RWPE1 (cell line): ENCODE measurements at regions not wholly inside any gene's neighbourhood (a gene's known extent, or its start where the extent isn't known, plus 50 kb on each side); places are given as distances from the start of the nearest gene placed in this dataset.

ENCODE experiments used
- CTCF ChIA-PET: fragments of 350-600 bp; sonication (Branson Sonifier 250); formaldehyde crosslinking; extraction: SDS; loops from one replicate; lab custom pipeline; 2021; lab: Yijun Ruan, JAX
- POLR2A ChIA-PET: fragments of 400-600 bp; formaldehyde crosslinking; extraction: SDS; loops from one replicate; lab custom pipeline; 2020; ENCODE audit warnings: antibody characterized with exemption; ENCODE audit not compliant: low non-redundant PET; lab: Yijun Ruan, JAX
- DNase-seq: peaks from one replicate; pipeline ENCODE4 v3.0.0; 2012; ENCODE audit warnings: low spot score
- H3K27ac ChIP-seq: fragments of 450-650 bp; 2 replicates; pipeline ENCODE4 v1.5.1; 2017
- TF ChIP-seq, protein P1 (sequence below): fragments of 450-650 bp; conservative IDR thresholded peaks from 2 replicates; pipeline ENCODE4 v1.5.1; 2017; ENCODE audit warnings: low read depth, mild to moderate bottlenecking

DNA sequence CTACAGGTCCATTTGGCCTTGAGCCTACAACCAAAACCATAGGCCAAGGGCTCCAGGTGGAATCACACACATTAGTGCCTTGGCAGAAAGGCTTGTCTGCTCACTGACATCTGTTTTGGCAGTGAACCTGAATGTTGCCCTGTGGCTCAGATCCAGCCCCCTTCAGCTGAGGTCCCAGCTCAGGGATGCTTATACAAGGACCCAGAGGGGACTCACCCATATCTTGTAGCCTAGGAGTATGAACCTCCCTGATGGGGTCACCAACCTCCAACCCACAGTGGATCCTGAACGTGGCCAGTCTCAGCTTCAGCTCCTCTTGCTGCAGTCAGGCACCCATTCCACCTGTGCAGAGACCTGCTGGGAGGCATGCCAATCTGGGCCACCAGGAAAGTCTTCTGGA lies 50.8 kb upstream of the HMX1 start:
- DNase-seq, result no peak
- CTCF ChIA-PET, result no interaction called here
- POLR2A ChIA-PET, result no interaction called here
- TF ChIP-seq, protein P1, sequence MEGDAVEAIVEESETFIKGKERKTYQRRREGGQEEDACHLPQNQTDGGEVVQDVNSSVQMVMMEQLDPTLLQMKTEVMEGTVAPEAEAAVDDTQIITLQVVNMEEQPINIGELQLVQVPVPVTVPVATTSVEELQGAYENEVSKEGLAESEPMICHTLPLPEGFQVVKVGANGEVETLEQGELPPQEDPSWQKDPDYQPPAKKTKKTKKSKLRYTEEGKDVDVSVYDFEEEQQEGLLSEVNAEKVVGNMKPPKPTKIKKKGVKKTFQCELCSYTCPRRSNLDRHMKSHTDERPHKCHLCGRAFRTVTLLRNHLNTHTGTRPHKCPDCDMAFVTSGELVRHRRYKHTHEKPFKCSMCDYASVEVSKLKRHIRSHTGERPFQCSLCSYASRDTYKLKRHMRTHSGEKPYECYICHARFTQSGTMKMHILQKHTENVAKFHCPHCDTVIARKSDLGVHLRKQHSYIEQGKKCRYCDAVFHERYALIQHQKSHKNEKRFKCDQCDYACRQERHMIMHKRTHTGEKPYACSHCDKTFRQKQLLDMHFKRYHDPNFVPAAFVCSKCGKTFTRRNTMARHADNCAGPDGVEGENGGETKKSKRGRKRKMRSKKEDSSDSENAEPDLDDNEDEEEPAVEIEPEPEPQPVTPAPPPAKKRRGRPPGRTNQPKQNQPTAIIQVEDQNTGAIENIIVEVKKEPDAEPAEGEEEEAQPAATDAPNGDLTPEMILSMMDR, result no peak
- no peak overlapping the region for H3K27ac ChIP-seq

GRCh38 chr4:8921465-8921864 lies 49.8 kb upstream of the HMX1 start:
- no peak for DNase-seq
- TF ChIP-seq, protein P1, result no peak
- CTCF ChIA-PET, result no interaction called here
- POLR2A ChIA-PET, result no interaction called here
- no peak overlapping the region for H3K27ac ChIP-seq
